Spinal cord (tissue), 9 donors: ENCODE measurements at regions not wholly inside any gene's neighbourhood (a gene's known extent, or its start where the extent isn't known, plus 50 kb on each side); places are given as distances from the start of the nearest gene placed in this dataset.
"Not testable (repeated sequence)": the region's sequence is repeated elsewhere in the genome, so short reads cannot be mapped to it uniquely, and the experiment has no call there.

Source experiments
- DNase-seq, 6 donors: peaks; one replicate each; pipeline versions ENCODE4 v3.0.0 to v3.0.0-alpha.2; 2013 to 2015; ENCODE audit warnings: low spot score in 6 of 6, low read depth in 4 of 6
- H3K27ac ChIP-seq: one replicate; pipeline ENCODE4 v1.5.1; 2013; ENCODE audit warnings: low read depth, low read length, control low read depth
- H3K27me3 ChIP-seq: one replicate; pipeline ENCODE4 v1.6.1; 2013; ENCODE audit warnings: low read length; ENCODE audit not compliant: control insufficient read depth, insufficient read depth
- H3K36me3 ChIP-seq: one replicate; pipeline ENCODE4 v1.6.1; 2013; ENCODE audit warnings: low read length; ENCODE audit not compliant: control insufficient read depth, insufficient read depth
- H3K4me1 ChIP-seq: one replicate; pipeline ENCODE4 v1.6.1; 2013; ENCODE audit warnings: low read length; ENCODE audit not compliant: control insufficient read depth, insufficient read depth
- H3K4me3 ChIP-seq: one replicate; pipeline ENCODE4 v1.5.1; 2013; ENCODE audit warnings: low read depth, low read length, control low read depth
- H3K9me3 ChIP-seq: one replicate; pipeline ENCODE4 v1.6.1; 2013; ENCODE audit warnings: low read length; ENCODE audit not compliant: control insufficient read depth, insufficient read depth
- WGBS: methylation state at CpG from one replicate; pipeline ENCODE4 v1.1.5; 2013; ENCODE audit warnings: missing lambda C conversion rate; ENCODE audit not compliant: insufficient coverage; 5-methylcytosine and 5-hydroxymethylcytosine counted together
- donor health status: healthy.

GRCh38 chr9:24286761-24287160 lies 258.9 kb downstream of the IZUMO3 start:
- DNase-seq = no peak
- Histone ChIP-seq H3K9me3 (no peaks in the 10 kb centered on the region), H3K4me3 (no peak overlapping the region), H3K36me3 (no peaks in the 10 kb centered on the region), H3K4me1 (no peaks in the 10 kb centered on the region), H3K27me3 (no peaks in the 10 kb centered on the region), H3K27ac (no peak overlapping the region)
- no CpG with 5 or more reads among the region's 3 CpGs for WGBS

- Histone ChIP-seq H3K9me3 (no peaks in the 10 kb centered on the region), H3K27ac (no peak overlapping the region), H3K4me3 (no peak overlapping the region), H3K36me3 (no peaks in the 10 kb centered on the region), H3K4me1 (no peaks in the 10 kb centered on the region), H3K27me3 (no peaks in the 10 kb centered on the region)
- WGBS = no CpG with 5 or more reads among the region's 1 CpG
- DNase-seq = no peak
These were observed 287.1 kb downstream of the IZUMO3 start for GRCh38 chr9:24258626-24259025.

GRCh38 chr9:24257726-24258125 lies 288.0 kb downstream of the IZUMO3 start:
- H3K4me1 ChIP-seq = no peaks in the 10 kb centered on the region
- no peak overlapping the region for H3K4me3 ChIP-seq
- no peaks in the 10 kb centered on the region for H3K36me3 ChIP-seq
- H3K27me3 ChIP-seq = no peaks in the 10 kb centered on the region
- H3K27ac ChIP-seq = no peak overlapping the region
- no peaks in the 10 kb centered on the region for H3K9me3 ChIP-seq
- WGBS = no CpG with 5 or more reads among the region's 1 CpG
- peak in 1 of 6 donors; percentile 24 for DNase-seq

GRCh38 chr9:24245988-24246387 lies 299.7 kb downstream of the IZUMO3 start:
- DNase-seq = no peak
- Histone ChIP-seq H3K27me3 (no peaks in the 10 kb centered on the region), H3K4me1 (no peaks in the 10 kb centered on the region), H3K4me3 (no peak overlapping the region), H3K36me3 (no peaks in the 10 kb centered on the region), H3K9me3 (no peaks in the 10 kb centered on the region), H3K27ac (no peak overlapping the region)
- WGBS = no CpG with 5 or more reads among the region's 2 CpGs

- Histone ChIP-seq H3K9me3 (no peaks in the 10 kb centered on the region), H3K27ac (no peak overlapping the region), H3K27me3 (no peaks in the 10 kb centered on the region), H3K4me3 (no peak overlapping the region), H3K36me3 (no peaks in the 10 kb centered on the region), H3K4me1 (no peaks in the 10 kb centered on the region)
- peak in 1 of 6 donors; percentile 7 for DNase-seq
- WGBS = no CpG with 5 or more reads among the region's 3 CpGs
These were observed 303.1 kb downstream of the IZUMO3 start for GRCh38 chr9:24242576-24242975.

- no CpG with 5 or more reads among the region's 2 CpGs for WGBS
These were observed 327.0 kb downstream of the IZUMO3 start for GRCh38 chr9:24218656-24219055.

GRCh38 chr9:24210641-24211040 lies 335.1 kb downstream of the IZUMO3 start:
- Histone ChIP-seq H3K4me1 (no peaks in the 10 kb centered on the region), H3K4me3 (no peak overlapping the region), H3K27ac (no peak overlapping the region), H3K27me3 (no peaks in the 10 kb centered on the region), H3K9me3 (no peaks in the 10 kb centered on the region), H3K36me3 (no peaks in the 10 kb centered on the region)
- DNase-seq = no peak
- WGBS = no CpG with 5 or more reads among the region's 2 CpGs

More at GRCh38 chr9:24218656-24219055, 327.0 kb downstream of the IZUMO3 start:
- Histone ChIP-seq H3K4me1 (no peaks in the 10 kb centered on the region), H3K36me3 (no peaks in the 10 kb centered on the region), H3K4me3 (no peak overlapping the region), H3K27ac (no peak overlapping the region), H3K9me3 (no peaks in the 10 kb centered on the region), H3K27me3 (no peaks in the 10 kb centered on the region)
- no peak for DNase-seq

GRCh38 chr9:24189986-24190385 lies 355.7 kb downstream of the IZUMO3 start:
- no peak for DNase-seq
- H3K4me1 ChIP-seq = no peaks in the 10 kb centered on the region
- H3K4me3 ChIP-seq = no peak overlapping the region
- H3K36me3 ChIP-seq = no peaks in the 10 kb centered on the region
- no peaks in the 10 kb centered on the region for H3K27me3 ChIP-seq
- H3K9me3 ChIP-seq = peaks cover 5% of the 10 kb centered on the region
- WGBS = 100% methylated on average over 1 of the region's 1 CpG
- H3K27ac ChIP-seq = no peak overlapping the region

- no CpG with 5 or more reads among the region's 1 CpG for WGBS
- not testable (repeated sequence) for H3K9me3 ChIP-seq
These were observed 354.5 kb upstream of the ELAVL2 start for GRCh38 chr9:24180572-24180971.

GRCh38 chr9:24144796-24145195 lies 318.8 kb upstream of the ELAVL2 start:
- no peaks in the 10 kb centered on the region for H3K4me1 ChIP-seq
- no CpG with 5 or more reads among the region's 3 CpGs for WGBS
- H3K9me3 ChIP-seq = no peaks in the 10 kb centered on the region
- no peak overlapping the region for H3K27ac ChIP-seq
- no peaks in the 10 kb centered on the region for H3K27me3 ChIP-seq
- DNase-seq = peak in 1 of 6 donors; percentile 22
- no peaks in the 10 kb centered on the region for H3K36me3 ChIP-seq
- H3K4me3 ChIP-seq = no peak overlapping the region

More at GRCh38 chr9:24180572-24180971, 354.5 kb upstream of the ELAVL2 start:
- not testable (repeated sequence) for DNase-seq, H3K27me3 ChIP-seq, H3K36me3 ChIP-seq, H3K4me3 ChIP-seq, H3K4me1 ChIP-seq, H3K27ac ChIP-seq
